NCI-H748 (cell line): ENCODE measurements at regions not wholly inside any gene's neighbourhood (a gene's known extent, or its start where the extent isn't known, plus 50 kb on each side); places are given as distances from the start of the nearest gene placed in this dataset.

ENCODE experiments used
- DNase-seq: peaks from one replicate; lab custom pipeline; 2025; ENCODE audit not compliant: unreplicated experiment; lab: John Stamatoyannopoulos, UW

DNA sequence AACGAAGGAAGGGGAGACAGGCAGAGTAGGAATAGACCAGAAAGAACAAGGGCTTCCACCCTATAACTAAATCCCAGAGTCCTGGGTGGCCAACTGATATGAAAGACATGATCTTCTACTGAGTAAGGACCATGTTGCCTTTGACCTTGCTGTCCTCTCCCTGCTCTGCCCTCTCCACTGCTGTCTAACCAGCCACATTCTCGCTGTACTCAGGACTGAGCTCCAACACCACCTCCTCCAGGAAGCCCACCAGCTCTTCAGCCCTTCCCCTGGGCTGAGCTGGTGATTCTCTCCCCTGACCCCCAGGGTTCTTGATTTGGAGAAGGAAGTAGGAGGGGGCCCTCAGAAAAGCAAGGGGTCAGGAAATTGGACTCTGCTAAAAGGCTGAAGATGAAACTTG is 159.2 kb downstream of the DICER1 start:
- DNase-seq = no peak

DNA sequence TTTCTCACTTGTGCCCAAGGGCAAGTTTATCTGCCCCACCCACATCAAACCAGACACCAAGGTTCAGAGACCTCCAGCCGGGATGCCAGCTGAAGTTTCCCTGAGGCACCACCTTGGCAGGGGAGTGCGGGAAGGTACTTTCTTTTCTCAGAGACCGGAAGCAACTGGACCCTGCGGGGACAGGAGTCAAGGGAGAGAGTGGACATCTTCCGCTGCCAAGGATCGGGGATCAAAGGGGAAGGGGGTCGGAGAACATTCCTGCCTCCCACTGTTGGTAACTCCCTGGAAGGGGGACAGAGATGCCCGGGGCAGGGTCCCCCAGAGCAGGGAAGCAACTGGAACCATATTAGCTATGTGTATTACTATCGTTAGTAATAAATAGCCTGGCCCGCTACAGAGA is 161.8 kb downstream of the DICER1 start:
- no peak for DNase-seq

DNA sequence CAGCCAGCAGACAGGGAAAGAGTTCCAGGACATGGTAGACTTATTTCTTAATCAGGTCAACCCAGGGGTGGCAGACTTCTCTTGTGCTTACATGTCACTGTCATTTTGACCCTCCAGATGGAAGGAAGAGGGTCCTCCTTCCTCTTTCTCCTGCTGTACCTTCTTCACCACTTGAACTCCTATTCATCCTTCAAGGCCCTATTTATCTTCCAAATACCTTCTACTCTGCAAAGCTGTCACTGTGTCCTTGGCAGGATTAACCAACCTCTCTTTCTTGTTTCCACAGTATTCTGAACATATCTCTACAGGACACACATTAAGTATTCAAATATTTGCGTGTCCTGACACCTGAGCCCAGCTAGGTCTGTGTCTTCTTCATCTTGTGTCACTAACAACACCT is 163.1 kb downstream of the DICER1 start:
- DNase-seq = no peak

DNA sequence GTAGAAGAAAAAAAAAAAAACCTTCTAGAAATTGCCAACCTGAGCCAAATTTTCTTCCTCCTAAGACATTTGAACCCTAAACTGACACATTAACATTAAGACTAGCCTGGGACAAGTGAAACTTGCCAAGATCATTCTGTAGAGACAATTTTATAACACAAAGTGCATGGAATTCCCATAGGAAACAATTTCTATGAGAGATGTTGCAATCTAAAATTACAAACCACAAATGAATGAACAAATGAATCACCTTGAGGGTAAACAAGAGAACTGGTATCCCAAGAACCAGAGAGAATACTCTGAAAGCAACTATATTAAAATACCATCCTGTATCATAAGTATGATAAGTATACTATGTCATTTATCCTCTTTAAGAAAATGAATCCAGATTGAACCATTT is 165.3 kb downstream of the DICER1 start:
- no peak for DNase-seq

DNA sequence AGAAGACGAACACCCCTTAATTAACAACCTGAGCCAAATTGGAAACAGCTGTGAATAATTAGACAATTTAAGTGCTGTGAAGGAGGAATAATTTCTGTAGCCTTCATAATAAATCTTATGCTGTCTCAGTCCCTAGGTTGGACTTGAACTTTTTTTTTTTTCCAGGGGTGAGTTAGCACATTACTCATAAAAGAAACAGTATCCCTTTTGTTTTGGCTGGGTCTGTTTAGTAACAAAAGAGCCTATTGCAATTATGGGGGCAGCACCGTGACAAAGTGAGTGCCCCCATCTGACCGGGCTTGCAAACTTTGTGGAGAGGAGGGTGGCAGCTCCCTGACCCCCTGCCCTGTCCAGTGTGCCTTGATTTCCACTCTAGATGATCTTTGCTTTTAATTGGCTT is 167.4 kb downstream of the DICER1 start:
- no peak for DNase-seq

DNA sequence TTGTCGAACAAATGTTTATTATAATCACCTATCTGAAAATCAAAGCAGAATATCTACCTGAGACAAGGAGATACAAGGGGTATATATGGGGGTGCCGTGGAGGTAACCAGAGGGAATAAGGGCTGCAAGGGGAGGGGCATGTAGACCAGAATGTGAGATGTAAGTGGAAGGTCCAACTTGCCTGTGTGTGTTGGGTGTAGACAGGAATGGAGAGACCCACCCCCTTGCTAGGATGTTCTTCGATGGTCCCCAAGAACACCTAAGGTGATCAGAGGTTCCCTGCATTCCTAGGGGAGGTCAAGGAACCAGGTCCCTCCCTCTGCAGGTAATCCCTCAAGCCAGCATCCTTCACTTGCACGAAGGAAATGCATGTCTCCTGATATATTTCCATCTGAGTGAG is 167.9 kb downstream of the DICER1 start:
- DNase-seq = no peak

DNA sequence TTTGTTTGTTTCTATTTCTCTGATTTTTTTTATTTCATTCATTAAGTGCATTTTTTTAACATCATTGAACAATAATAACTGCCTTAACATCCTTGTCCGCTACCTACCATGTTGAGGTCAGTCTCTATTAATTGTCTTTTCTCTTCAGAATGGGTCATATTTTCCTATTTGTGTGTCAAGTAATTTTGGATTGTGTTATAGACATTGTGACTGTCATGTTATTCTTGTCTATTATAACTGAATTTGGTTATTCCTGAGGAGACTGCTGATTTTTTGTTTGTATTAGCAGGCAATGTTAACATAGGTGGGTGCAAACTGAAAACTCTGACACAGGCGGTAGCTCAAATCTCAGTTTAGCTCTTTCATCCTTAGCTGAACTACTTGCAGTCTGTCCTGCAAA is 169.9 kb downstream of the DICER1 start:
- DNase-seq = no peak

DNA sequence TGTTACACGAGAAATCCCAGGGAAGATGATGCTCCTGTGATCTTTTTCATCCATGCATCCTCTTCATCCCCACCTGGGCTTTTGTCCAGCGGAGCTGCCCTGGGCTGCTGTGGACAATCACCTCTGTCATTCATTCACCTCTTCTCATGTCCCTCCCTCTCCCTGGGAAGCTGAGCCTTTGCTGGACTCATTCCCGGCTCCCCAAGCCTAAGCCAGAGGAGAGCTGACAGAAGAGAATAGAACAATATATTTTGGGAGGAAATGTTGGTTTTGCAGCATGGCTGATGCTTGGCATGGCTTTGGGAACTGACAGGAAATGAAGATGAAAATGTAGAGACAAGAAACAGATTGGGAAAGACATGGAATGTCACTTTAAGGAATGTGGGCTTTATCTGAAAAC is 177.4 kb downstream of the DICER1 start:
- no peak for DNase-seq

DNA sequence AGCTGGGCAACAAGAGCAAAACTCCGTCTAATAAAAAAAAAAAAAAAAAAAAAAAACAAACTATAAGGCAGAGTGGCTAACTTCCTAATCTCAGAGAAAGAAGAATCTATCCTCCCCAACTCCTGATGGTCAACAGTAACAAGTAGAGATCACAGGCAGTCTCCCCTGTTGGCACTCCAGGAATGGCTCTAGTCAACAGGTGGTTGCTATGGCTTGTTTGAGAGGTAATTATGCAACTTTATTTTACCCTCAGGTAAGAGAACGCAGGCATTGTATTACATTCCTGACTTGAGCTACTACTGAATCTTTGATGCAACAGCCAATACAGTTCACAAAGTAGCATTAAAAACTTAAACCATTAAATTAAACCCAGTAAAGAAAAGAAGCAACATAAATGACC is 180.3 kb downstream of the DICER1 start:
- DNase-seq = no peak

DNA sequence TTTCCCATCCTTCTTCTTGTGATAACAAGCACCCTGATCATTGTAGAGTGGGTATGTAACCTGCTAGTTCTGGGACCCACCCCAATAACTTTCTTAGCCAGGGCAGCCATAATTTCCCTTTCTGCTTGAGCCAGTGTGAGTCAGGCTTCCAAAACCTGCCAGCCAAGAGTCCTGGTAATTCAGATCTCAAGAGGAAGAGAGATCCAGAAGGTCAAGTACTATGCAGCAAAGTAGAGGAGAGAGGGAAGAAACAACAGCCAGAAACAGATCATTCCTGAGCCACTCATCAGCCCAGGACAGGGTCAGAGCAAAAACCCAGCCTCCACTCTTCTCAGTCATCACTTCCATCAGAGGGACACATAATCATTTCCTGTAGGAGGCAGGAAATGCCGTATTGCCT is 182.0 kb downstream of the DICER1 start:
- no peak for DNase-seq

DNA sequence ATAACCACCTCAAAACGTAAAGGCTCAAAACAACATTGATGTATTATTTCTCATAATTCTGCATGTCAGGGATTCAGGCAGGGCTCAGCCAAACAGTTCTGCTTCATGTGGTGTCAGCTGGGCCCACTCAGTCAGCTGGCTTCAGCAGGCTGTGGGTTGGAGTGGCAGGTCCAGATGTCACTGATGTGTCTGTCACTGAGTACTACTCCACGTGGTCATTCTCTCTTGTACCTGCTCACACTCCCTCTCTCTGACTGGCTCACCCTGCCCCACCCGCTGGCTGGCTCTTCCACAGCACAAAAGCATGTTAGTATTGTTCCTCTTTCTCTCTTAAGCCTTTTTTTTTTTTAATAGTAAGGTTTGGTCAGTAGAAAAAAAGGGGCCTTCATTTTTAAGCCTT is 182.4 kb downstream of the DICER1 start:
- no peak for DNase-seq

DNA sequence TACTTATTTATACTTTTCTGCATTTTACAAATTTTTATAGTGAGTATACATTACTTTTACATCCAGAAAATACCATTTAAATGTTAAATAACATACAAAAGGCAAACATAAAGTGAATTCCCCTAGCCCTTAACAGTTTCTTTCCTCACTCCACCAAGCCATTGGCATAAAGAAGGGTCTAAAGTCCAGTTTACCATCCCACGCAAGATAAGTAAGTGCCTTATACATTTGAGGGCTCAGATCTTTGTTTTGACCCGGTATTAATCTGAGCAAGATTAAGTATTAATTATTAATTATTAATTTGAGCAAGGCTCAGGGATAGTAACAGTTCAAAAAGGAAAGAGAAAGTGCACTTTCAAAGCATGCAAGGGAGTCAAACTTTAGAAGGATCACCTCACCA is 182.9 kb downstream of the DICER1 start:
- DNase-seq = no peak

DNA sequence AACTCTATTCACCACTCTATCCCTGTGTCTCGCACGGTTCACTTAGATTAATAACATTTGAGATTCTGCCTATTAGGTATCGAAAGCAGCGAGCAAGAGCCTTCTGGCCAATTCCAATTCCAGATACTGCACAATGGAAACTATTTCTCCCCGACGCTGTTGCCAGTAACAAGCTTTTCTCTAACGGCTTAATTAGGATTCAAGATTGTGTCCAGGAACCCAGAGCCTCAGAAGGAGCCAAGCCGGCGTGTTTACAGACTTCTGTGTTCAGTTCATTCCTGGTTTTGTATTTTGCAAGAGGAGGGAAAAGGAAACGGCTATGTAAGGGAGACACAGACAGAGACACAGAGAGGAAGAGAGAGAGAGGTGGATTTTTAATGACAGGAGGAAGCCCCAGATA is 185.6 kb downstream of the DICER1 start:
- DNase-seq = no peak

DNA sequence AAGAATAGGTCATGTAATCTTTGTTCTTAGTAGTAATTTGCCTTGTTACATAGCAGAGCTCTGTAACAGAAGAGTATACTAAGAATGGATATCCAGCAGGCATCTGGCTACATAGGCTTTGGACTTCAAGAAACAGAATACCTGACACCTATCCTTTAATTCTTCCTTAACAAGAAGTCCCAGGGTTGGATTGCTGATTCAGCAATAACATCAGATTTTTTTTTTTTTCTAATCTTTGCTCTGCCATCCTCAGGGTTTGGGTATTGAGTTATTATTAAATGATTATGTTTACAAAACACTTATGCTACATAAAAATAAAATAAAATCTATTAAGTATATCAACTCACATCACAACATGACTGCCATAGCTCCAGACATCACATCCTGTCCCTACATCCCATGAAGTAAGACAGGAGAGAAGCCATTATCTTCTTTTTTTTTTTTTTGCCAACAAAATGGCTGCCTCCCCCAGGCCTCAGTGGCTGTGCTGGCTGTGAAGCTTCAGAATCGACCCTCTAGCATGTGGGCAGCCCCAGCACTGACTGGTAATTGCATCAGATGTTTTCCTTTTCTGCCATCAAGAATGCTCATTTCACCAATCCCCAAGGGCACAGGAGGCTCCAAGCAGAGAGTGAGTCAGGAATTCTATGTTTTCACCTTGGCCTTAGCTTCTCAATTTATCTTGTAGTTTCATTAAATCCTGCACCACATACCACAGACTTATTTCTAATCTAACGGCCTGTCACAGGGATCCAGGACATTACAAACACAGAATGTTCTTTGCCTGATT is 186.2 kb downstream of the DICER1 start:
- no peak for DNase-seq

DNA sequence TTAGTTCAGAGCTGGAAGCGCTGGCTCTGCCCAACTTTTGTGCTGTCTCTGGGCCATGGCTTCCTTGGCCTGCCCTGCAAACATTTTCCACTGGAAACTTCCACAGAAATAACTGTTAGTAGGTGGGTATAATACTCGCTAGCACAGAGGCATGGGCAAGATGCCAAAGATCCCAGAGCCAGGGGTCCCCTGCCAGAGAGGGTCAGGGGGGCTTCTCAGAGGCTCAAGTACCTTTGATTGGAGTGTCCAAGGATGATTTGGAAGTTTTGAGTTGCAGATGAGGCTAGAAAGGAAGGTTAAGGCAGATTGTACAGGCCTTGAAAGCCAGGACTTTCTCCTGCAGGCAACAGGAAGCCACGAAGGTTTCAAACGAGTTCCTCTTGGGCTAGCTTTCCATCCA is 187.6 kb downstream of the DICER1 start:
- DNase-seq = no peak

DNA sequence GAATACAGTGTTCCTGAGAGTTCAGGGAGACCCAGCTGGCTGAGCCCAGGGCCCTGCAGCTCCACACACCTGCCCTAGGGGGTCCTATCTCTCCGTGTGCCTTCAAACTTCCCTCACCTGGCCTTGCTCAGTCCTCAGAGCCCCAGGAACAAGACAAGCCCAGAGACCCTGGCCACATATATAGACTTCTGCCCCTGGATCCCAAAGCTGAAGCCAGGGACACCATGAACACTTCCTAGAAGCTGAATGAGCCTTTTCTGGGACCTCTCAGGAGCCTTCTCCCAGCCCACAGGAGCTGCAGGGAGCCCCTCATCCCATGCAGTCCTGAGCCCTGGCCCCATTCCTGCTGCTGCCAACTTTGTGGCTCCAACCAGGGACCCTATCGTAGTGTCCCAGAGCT is 190.5 kb downstream of the DICER1 start:
- no peak for DNase-seq

DNA sequence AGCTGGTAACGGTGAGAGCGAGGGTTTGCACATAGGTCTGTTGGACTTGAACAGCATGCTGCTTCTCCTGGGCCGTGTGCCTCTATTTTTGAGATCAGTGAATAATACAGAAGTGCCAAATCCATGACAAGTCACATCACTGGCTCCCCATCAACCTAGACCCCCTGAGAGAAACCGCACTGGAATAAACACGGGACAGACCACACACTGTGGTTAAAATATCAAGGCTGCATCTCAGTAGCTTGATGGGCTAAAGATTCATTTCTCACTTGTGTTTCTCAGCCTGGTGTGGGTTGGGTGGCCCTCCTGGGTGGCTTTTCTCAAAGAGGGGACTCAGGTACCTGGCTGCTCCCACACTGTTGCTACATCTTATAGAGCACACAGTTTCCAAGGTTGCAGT is 191.0 kb downstream of the DICER1 start:
- no peak for DNase-seq

DNA sequence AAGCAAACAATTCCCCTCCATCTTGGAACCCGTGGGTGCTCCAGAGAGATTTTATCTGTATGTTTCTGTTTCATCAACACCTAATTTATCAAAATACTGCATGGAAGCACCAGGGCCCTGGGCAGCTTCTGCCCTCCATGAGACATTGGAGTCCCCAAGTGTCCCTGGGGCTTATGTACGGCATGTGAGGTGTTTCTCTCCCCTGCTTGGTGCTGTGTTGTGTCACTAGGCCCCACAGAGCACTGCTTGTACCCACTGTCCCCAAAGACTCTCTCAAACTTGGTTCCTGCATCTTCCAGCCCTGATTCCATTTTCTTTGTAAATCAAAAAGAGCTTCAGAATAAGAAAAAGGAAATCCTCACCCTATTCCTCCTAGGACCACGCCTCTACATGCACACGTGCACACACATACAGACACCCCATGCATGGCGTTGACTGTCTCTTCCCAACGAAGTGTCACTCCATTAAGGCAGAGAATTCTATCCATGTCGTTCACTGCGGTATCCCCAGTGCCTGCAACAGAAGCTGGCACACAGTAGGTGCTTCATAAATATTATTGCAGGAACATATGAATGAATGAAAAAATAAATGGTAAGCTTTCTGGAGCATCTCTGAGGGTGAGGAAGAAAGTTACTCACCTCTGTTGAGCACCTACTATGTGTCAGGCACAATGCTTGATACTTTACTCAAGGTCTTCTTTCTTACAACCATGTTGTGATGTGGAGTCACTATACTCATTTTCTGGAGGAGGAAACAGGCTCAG is 191.6 kb downstream of the DICER1 start:
- DNase-seq = no peak

DNA sequence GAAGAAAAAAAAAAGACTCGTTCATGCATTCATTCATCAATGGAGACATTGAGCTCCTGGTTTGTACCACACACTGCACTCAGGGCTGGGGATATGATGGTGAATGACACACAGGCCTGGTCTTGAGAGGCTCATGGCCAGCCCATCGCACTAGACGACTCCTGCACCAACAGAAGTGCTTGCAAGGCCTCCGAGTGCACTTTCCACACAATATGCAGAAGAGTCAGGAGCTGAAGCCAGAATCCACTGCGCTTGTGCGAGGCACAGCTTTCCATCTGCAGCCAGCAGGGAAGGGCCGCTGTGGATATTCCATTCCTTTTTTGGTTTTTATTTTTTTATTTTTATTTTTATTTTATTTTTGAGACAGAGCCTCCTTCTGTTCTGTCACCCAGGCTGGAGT is 192.4 kb downstream of the DICER1 start:
- no peak for DNase-seq

DNA sequence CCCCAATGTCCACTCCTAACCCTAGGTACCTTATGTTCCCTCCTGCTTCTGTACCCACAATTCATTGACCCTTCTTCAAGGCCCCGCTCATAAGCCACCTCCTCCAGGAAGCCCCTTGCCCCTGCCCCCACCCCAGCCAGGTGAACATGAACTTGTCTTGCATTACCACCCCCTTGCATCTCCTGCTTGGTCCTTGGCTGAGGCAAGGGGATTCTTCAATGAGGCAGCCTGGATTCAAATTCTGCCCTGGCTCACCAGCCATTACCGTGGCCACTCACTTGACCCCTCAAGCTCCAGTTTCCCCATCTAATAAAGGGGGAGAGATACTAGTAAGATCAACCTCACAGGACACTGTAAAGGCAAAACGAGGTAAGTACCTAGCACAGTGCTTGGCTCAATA is 193.1 kb downstream of the DICER1 start:
- DNase-seq = no peak

DNA sequence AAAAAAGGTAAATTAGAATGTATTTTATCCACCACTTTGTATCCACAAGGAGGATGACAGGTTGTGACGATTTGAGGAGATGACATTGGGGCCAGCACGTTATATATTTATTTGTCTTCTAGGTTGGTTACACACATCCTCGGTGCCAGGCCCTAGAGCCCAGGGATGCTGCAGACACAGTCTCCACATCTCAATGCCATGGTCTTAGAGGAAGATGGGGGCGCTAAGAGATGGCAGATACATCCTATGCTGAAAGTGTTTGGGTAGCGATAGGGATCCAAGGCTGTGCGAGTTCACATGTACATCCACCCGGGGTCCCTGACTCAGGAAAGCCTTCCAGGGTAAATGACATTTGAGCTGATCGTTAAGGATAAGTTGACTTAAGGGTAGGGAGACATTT is 193.1 kb upstream of the GSC start:
- DNase-seq = no peak

DNA sequence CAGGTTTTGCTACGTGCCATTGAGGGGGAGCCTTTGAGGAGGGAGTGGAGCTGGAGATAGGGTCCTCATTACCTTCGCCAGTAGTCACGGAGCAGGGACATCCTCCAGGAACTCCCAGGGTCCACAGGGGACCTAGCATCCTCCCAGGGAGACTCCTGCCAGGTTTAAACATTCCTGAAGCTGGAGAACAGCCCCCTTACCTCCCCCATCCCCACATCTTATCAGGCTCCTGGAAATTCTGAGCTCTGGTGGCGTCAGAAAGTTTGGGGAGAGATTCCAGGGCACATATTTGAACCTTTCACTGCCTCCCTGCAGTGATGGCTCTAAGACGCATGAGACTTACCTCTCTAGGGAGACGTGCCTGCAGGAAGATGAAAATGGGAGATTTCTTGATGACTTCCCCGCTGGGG is 192.3 kb upstream of the GSC start:
- no peak for DNase-seq
